Suprapubic skin (tissue), 3 donors: ENCODE measurements at regions not wholly inside any gene's neighbourhood (a gene's known extent, or its start where the extent isn't known, plus 50 kb on each side); places are given as distances from the start of the nearest gene placed in this dataset.

Experiments
- POLR2AphosphoS5 ChIP-seq, 3 donors: sonication (generic); formaldehyde crosslinking; IDR thresholded peaks; one replicate each; pipeline ENCODE4 v1.6.1; 2017; ENCODE audit warnings: antibody characterized with exemption in 3 of 3
- TF ChIP-seq, protein P1 (sequence below), 2 donors: fragments of 200-600 bp in 1 of 2; fragments of 450-650 bp in 1 of 2; sonication (generic) in 1 of 2; IDR thresholded peaks; one replicate each; pipeline ENCODE4 v1.5.1; 2016 to 2019; ENCODE audit warnings: antibody characterized with exemption in 2 of 2, mild to moderate bottlenecking in 1 of 2, moderate library complexity in 1 of 2

DNA sequence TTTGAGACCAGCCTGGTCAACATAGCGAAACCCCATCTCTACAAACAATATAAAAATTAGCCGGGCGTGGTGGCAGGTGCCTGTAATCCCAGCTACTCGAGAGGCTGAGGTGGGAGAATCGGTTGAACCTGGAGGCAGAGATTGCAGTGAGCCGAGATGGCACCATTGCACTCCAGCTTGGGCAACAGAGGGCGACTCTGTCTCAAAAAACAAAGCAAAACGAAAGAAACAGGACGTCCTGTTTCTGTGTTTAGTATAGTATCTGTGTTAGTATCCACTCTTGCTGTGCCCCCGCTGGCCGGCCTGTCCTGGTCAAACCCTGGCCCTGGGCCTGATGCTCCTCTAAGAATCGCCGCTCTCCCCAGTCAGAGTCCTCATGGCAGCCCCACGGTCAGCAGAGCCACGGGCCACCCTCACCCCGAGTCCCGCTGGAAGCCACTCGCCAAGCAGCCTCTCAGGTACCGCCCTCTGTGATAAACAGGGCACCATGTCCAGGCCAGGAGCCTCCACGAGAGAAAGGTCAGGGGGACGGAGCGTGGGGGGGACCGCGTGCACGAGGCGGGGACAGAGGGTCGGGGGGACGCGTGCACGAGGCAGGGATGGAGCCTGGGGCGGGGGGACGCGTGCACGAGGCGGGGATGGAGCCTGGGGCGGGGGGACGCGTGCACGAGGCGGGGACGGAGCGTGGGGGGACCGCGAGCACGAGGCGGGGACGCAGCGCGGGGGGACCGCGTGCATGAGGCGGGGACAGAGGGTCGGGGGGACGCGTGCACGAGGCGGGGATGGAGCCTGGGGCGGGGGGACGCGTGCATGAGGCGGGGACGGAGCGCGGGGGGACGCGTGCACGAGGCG is 384.5 kb downstream of the SMOC2 start:
- TF ChIP-seq POLR2AphosphoS5 (IDR thresholded peaks at IDR 0.05), result no peak
- TF ChIP-seq, protein P1, sequence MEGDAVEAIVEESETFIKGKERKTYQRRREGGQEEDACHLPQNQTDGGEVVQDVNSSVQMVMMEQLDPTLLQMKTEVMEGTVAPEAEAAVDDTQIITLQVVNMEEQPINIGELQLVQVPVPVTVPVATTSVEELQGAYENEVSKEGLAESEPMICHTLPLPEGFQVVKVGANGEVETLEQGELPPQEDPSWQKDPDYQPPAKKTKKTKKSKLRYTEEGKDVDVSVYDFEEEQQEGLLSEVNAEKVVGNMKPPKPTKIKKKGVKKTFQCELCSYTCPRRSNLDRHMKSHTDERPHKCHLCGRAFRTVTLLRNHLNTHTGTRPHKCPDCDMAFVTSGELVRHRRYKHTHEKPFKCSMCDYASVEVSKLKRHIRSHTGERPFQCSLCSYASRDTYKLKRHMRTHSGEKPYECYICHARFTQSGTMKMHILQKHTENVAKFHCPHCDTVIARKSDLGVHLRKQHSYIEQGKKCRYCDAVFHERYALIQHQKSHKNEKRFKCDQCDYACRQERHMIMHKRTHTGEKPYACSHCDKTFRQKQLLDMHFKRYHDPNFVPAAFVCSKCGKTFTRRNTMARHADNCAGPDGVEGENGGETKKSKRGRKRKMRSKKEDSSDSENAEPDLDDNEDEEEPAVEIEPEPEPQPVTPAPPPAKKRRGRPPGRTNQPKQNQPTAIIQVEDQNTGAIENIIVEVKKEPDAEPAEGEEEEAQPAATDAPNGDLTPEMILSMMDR (IDR thresholded peaks at IDR 0.05), result no peak
